DND-41 (cell line): ENCODE measurements at regions not wholly inside any gene's neighbourhood (a gene's known extent, or its start where the extent isn't known, plus 50 kb on each side); places are given as distances from the start of the nearest gene placed in this dataset.

Experiments
- EZH2 ChIP-seq: IDR thresholded peaks from 3 replicates; pipeline ENCODE4 v1.6.1; 2012; ENCODE audit warnings: borderline replicate concordance, low read depth, mild to moderate bottlenecking, moderate library complexity, low read length, inconsistent platforms; ENCODE audit not compliant: severe bottlenecking
- TF ChIP-seq, protein P1 (sequence below): IDR thresholded peaks from 2 replicates; pipeline ENCODE4 v1.5.1; 2012; ENCODE audit warnings: borderline replicate concordance, low read length, moderate library complexity, mild to moderate bottlenecking; ENCODE audit not compliant: poor library complexity, severe bottlenecking; ENCODE audit errors: extremely low read depth

GRCh38 chr2:235274023-235274422 lies 219.8 kb upstream of the AGAP1 start:
- TF ChIP-seq, protein P1, sequence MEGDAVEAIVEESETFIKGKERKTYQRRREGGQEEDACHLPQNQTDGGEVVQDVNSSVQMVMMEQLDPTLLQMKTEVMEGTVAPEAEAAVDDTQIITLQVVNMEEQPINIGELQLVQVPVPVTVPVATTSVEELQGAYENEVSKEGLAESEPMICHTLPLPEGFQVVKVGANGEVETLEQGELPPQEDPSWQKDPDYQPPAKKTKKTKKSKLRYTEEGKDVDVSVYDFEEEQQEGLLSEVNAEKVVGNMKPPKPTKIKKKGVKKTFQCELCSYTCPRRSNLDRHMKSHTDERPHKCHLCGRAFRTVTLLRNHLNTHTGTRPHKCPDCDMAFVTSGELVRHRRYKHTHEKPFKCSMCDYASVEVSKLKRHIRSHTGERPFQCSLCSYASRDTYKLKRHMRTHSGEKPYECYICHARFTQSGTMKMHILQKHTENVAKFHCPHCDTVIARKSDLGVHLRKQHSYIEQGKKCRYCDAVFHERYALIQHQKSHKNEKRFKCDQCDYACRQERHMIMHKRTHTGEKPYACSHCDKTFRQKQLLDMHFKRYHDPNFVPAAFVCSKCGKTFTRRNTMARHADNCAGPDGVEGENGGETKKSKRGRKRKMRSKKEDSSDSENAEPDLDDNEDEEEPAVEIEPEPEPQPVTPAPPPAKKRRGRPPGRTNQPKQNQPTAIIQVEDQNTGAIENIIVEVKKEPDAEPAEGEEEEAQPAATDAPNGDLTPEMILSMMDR = no peak
- no peak for TF ChIP-seq EZH2
